Immature natural killer cell (primary cell): ENCODE measurements at regions not wholly inside any gene's neighbourhood (a gene's known extent, or its start where the extent isn't known, plus 50 kb on each side); places are given as distances from the start of the nearest gene placed in this dataset.
"Not testable (repeated sequence)": the region's sequence is repeated elsewhere in the genome, so short reads cannot be mapped to it uniquely, and the experiment has no call there.

Experiments used
- DNase-seq, 3 donors: peaks; one replicate each; pipeline ENCODE4 v3.0.0; 2022; ENCODE audit warnings: mixed read lengths in 1 of 3
- H3K27ac Mint-ChIP-seq, 6 donors: one replicate each; pipeline ENCODE4 v1.8.0; 2020; ENCODE audit warnings: mixed read lengths in 6 of 6, mild to moderate bottlenecking in 5 of 6, inconsistent platforms in 4 of 6, moderate library complexity in 3 of 6
- H3K27me3 Mint-ChIP-seq, 3 donors: one replicate each; pipeline ENCODE4 v1.8.0; 2020 to 2021; ENCODE audit warnings: low read depth in 3 of 3, mild to moderate bottlenecking in 3 of 3, mixed read lengths in 3 of 3, moderate library complexity in 3 of 3, inconsistent platforms in 1 of 3
- H3K36me3 Mint-ChIP-seq, 3 donors: one replicate each; pipeline ENCODE4 v1.8.0; 2020; ENCODE audit warnings: mixed read lengths in 3 of 3, inconsistent platforms in 2 of 3, mild to moderate bottlenecking in 2 of 3
- H3K4me1 Mint-ChIP-seq, 2 donors: one replicate each; pipeline ENCODE4 v1.8.0; 2020; ENCODE audit warnings: inconsistent platforms in 2 of 2, mild to moderate bottlenecking in 2 of 2, mixed read lengths in 2 of 2, moderate library complexity in 1 of 2
- H3K4me3 Mint-ChIP-seq, 5 donors: one replicate each; pipeline ENCODE4 v1.8.0; 2020; ENCODE audit warnings: mild to moderate bottlenecking in 5 of 5, mixed read lengths in 5 of 5, inconsistent platforms in 3 of 5, moderate library complexity in 3 of 5
- H3K9me3 Mint-ChIP-seq, 6 donors: one replicate each; pipeline ENCODE4 v1.8.0; 2020; ENCODE audit warnings: mild to moderate bottlenecking in 6 of 6, mixed read lengths in 6 of 6, inconsistent platforms in 4 of 6, moderate library complexity in 3 of 6

- Mint-ChIP-seq H3K27ac (no peak overlapping the region), H3K9me3 (peaks cover 0 to 6% (median 3%) of the 10 kb centered on the region in 6 donors), H3K36me3 (no peaks in the 10 kb centered on the region), H3K4me3 (no peak overlapping the region), H3K27me3 (peaks cover 0 to 2% (median 0%) of the 10 kb centered on the region in 3 donors), H3K4me1 (no peaks in the 10 kb centered on the region)
- no peak for DNase-seq
Observed at GRCh38 chr4:72768364-72768763, 199.3 kb upstream of the ADAMTS3 start.

DNA sequence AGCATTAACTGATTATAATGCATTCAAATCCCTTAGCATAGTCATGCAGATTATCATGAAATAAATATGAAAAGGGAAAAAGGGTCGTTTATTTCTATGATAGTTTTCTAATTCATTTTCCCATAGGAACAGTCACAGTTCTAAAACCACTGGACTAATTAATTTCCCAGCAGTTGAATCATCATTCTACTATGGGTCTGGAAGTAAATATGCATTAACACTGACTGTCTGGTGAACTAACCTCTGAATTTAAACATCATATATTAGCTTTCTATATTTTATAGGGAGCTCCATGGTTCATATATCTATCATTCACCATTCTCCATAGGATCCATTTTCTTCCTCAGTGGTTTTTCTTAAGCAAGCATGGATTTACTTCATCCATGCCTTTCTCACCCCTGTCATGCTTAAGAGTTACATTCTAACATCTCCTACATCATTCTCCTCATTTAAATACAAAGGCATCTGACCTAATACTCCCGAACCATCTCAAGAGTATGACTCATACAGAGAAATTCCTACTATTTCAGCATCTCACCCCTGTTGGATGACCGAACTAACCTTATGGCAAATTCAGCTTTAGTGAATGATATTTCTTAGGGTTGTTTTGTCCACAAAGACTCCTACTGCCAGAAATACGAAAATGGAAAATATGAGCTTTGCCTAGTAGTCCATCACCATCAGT lies 198.7 kb upstream of the ADAMTS3 start:
- Mint-ChIP-seq H3K36me3 (no peaks in the 10 kb centered on the region), H3K4me1 (no peaks in the 10 kb centered on the region), H3K9me3 (peaks cover 0 to 6% (median 3%) of the 10 kb centered on the region in 6 donors), H3K4me3 (no peak overlapping the region), H3K27me3 (peaks cover 0 to 2% (median 0%) of the 10 kb centered on the region in 3 donors), H3K27ac (no peak overlapping the region)
- DNase-seq, result no peak

GRCh38 chr4:72765788-72766187 lies 196.8 kb upstream of the ADAMTS3 start:
- not testable (repeated sequence) for H3K4me3 Mint-ChIP-seq, DNase-seq, H3K27ac Mint-ChIP-seq, H3K27me3 Mint-ChIP-seq, H3K9me3 Mint-ChIP-seq, H3K4me1 Mint-ChIP-seq, H3K36me3 Mint-ChIP-seq

DNA sequence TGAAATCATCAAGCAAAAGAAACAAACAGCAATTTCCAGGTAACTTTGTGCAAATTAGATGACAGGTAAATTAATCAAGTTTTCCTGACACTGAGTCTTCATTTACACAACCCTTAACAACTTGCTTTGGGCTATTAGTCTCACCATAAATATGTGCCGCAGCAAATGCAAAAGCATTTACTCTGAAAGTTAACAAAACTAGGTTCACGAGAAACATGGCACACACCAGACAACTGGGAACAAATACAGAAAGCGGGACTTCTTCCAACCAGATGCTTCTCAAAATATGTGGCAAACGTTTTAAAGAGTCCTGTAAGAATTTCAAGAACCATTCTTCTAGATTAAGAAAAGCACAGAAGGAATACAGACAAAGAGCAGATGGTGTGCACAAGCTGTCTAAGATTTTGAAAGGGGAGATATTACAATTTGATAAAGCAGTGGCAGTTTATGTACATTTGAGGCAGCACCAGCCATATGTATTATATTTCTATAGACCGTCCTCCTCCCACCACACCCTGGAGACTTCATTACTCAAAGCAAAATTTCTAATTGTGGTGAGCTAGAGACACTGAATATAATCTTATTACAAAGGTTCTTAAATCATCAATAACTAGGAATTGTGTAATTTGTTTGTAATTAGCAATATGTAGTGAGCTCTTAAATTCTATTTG lies 192.5 kb upstream of the ADAMTS3 start:
- Mint-ChIP-seq H3K27me3 (peaks cover 0 to 5% (median 0%) of the 10 kb centered on the region in 3 donors), H3K36me3 (no peaks in the 10 kb centered on the region), H3K9me3 (peaks cover 1 to 12% (median 4%) of the 10 kb centered on the region in 6 donors), H3K4me1 (no peaks in the 10 kb centered on the region), H3K4me3 (no peak overlapping the region), H3K27ac (no peak overlapping the region)
- DNase-seq, result no peak

GRCh38 chr4:72753414-72753813 lies 184.4 kb upstream of the ADAMTS3 start:
- DNase-seq, H3K27ac Mint-ChIP-seq, H3K4me3 Mint-ChIP-seq, H3K27me3 Mint-ChIP-seq, H3K4me1 Mint-ChIP-seq, H3K36me3 Mint-ChIP-seq: not testable (repeated sequence)
- H3K9me3 Mint-ChIP-seq, result peaks cover 14 to 33% (median 22%) of the 10 kb centered on the region in 6 donors

DNA sequence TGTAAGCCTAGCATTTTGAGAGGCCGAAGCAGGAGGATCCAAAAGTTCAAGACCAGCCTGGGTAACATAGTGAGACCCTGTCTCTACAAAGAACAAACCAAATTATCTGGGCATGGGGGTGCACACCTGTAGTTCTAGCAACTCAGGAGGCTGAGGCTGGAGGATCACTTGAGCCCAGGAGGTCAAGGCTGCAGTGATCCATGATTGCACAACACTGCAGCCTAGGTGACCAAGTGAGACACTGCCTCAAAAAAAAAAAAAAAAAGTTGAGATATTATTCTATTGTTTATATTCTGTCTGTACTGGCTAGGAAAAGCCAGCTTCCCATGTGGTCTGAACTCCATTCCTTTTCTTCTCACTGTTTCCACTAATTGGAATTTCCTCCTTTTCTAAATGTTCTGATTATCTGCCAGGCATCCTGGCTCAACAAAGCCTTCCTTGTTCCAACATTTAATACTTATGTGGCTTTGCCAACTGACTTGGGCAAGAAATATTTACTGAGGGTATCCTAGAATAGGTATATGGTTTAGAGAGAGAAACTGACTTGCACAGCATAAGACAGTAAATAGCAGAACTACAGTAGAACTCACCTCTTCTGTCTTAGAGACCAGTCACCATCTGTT lies 175.2 kb upstream of the ADAMTS3 start:
- Mint-ChIP-seq H3K4me3 (no peak overlapping the region), H3K36me3 (no peaks in the 10 kb centered on the region), H3K9me3 (peaks cover 0 to 6% (median 2%) of the 10 kb centered on the region in 6 donors), H3K4me1 (no peaks in the 10 kb centered on the region), H3K27me3 (peaks cover 0 to 2% (median 0%) of the 10 kb centered on the region in 3 donors), H3K27ac (no peak overlapping the region)
- DNase-seq, result no peak

- Mint-ChIP-seq H3K27me3 (peaks cover 0 to 2% (median 0%) of the 10 kb centered on the region in 3 donors), H3K36me3 (no peaks in the 10 kb centered on the region), H3K9me3 (peaks cover 0 to 3% (median under 1%) of the 10 kb centered on the region in 6 donors), H3K4me1 (no peaks in the 10 kb centered on the region), H3K27ac (no peak overlapping the region), H3K4me3 (no peak overlapping the region)
- no peak for DNase-seq
Observed at GRCh38 chr4:72743078-72743477, 174.1 kb upstream of the ADAMTS3 start.

DNA sequence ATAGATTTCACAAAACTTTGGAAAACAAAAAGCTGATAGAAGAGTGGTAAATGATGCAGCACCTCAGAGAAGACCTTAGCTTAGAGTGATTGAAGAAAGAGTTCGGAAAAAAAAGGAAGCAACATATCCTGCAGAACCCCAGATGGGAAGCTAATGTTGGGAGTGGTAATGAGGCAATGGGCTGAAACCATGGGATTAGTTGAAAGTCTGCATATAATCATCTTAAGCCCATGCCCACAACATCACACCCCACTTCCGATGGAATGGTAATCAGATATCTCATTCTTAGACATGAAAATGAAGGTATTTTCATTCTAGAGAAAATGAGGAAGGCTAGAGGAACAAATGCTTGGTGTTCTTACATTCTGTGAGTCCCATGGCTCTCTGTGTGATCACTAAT lies 146.3 kb upstream of the ADAMTS3 start:
- Mint-ChIP-seq H3K9me3 (no peaks in the 10 kb centered on the region), H3K36me3 (no peaks in the 10 kb centered on the region), H3K4me3 (no peak overlapping the region), H3K4me1 (no peaks in the 10 kb centered on the region), H3K27me3 (peaks cover 0 to 2% (median 0%) of the 10 kb centered on the region in 3 donors), H3K27ac (no peak overlapping the region)
- no peak for DNase-seq

GRCh38 chr4:72714482-72715279 lies 145.7 kb upstream of the ADAMTS3 start:
- H3K4me1 Mint-ChIP-seq, result no peaks in the 10 kb centered on the region
- no peak overlapping the region for H3K4me3 Mint-ChIP-seq
- no peaks in the 10 kb centered on the region for H3K9me3 Mint-ChIP-seq
- H3K36me3 Mint-ChIP-seq, result no peaks in the 10 kb centered on the region
- no peak overlapping the region for H3K27ac Mint-ChIP-seq
- H3K27me3 Mint-ChIP-seq, result peaks cover 0 to 2% (median 1%) of the 10 kb centered on the region in 3 donors
- no peak for DNase-seq

- H3K27me3 Mint-ChIP-seq, result peaks cover 0 to 3% (median 2%) of the 10 kb centered on the region in 3 donors
- no peak overlapping the region for H3K27ac Mint-ChIP-seq
- no peak for DNase-seq
- no peaks in the 10 kb centered on the region for H3K36me3 Mint-ChIP-seq
- no peaks in the 10 kb centered on the region for H3K9me3 Mint-ChIP-seq
- no peaks in the 10 kb centered on the region for H3K4me1 Mint-ChIP-seq
- no peak overlapping the region for H3K4me3 Mint-ChIP-seq
Observed at GRCh38 chr4:72712997-72713396, 144.0 kb upstream of the ADAMTS3 start.

DNA sequence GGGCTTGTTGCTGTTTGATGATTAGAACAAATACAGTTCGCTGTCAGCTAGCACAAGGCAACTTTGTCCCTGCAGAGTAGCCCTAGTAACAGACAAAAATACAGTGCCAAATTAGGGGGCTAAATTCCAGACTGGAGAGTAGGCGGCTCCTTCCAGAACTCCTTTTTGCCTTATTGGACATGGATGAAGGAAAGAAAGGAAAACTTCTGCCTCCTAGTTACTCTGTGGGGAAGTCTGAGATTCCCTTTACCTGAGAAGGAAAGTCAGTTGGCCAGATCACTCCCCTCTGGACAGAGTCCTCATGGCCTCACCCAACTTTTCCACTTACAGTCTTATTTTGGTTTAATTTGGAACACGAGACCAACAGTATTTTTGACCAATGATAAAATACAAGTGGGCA lies 140.5 kb upstream of the ADAMTS3 start:
- no peak overlapping the region for H3K27ac Mint-ChIP-seq

DNA sequence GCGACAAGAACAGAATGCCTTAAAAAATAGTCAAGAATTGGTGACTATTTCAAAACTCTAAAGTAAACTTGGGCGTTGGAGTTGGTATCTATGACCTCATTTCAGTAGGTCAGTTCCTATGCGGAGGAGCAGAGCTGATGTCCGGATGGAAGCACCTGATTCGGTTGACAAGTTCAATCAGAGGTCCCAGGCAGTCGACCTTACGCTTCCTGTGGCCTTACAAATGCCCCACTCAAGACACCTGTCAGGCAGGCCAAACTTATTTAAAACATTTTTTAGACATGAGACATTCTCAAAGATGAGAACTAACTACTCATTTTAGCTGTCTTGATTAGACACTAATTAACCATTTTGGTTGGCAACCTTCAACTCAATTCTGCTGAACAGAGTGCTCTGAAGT lies 137.7 kb upstream of the ADAMTS3 start:
- Mint-ChIP-seq H3K4me3 (no peak overlapping the region), H3K4me1 (peaks cover 0 to 6% of the 10 kb centered on the region in 2 donors), H3K9me3 (peaks cover 0 to 2% (median 0%) of the 10 kb centered on the region in 6 donors), H3K27me3 (peaks cover 0 to 3% (median 0%) of the 10 kb centered on the region in 3 donors), H3K36me3 (no peaks in the 10 kb centered on the region), H3K27ac (no peak overlapping the region)
- no peak for DNase-seq

More for the DNA sequence above, 140.5 kb upstream of the ADAMTS3 start:
- Mint-ChIP-seq H3K36me3 (no peaks in the 10 kb centered on the region), H3K4me1 (no peaks in the 10 kb centered on the region), H3K27me3 (peaks cover 0 to 3% (median 2%) of the 10 kb centered on the region in 3 donors), H3K9me3 (peaks cover 0 to 2% (median 0%) of the 10 kb centered on the region in 6 donors), H3K4me3 (no peak overlapping the region)
- DNase-seq, result no peak

DNA sequence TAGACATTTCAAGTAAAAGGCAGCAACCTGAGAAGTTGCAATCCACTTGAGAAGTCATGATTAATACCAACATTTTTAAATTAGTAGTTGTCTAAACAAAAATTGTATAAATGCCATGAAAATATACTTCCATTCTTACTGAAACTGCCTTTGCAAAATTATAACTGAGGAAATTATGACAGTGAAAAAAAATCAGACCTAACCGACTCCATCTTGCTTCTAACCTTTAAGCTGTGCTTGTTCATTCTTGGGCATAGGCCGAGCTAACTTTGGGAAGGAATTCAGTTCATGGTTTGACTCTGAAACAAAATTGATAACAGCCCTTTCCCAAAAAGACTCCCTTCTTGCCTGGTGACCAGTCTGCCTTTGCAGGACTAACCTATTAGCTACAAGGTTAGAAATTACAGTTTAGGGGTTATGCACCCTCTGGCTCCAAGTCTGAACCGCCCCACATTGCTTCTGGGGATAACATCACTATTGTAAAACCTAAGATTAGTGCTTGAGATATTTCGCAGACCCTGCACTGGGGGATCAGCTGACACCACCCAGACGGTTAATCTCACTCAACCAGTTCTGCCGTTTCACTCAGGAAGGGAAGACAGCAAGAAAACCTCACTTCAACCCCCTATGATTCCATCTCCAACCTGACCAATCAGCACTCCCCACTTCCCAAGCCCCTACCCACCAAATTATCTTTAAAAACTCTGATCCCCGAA lies 136.1 kb upstream of the ADAMTS3 start:
- H3K27me3 Mint-ChIP-seq, H3K27ac Mint-ChIP-seq, DNase-seq, H3K9me3 Mint-ChIP-seq, H3K4me1 Mint-ChIP-seq, H3K36me3 Mint-ChIP-seq, H3K4me3 Mint-ChIP-seq: not testable (repeated sequence)
